Fibroblast of lung (primary cell): ENCODE measurements at regions not wholly inside any gene's neighbourhood (a gene's known extent, or its start where the extent isn't known, plus 50 kb on each side); places are given as distances from the start of the nearest gene placed in this dataset.

Experiments
- EZH2 ChIP-seq: IDR thresholded peaks from 2 replicates; pipeline ENCODE4 v1.5.1; 2012; ENCODE audit warnings: low read length, control low read depth, mild to moderate bottlenecking; ENCODE audit errors: missing control alignments
- TF ChIP-seq, protein P1 (sequence below), 2 donors: IDR thresholded peaks in 1 of 2; conservative IDR thresholded peaks in 1 of 2; 1 replicate in 1 of 2; 2 replicates in 1 of 2; pipeline ENCODE4 v1.5.1; 2011 to 2012; ENCODE audit warnings: low read length in 2 of 2, control low read depth in 1 of 2, inconsistent platforms in 1 of 2, low read depth in 1 of 2, mild to moderate bottlenecking in 1 of 2

DNA sequence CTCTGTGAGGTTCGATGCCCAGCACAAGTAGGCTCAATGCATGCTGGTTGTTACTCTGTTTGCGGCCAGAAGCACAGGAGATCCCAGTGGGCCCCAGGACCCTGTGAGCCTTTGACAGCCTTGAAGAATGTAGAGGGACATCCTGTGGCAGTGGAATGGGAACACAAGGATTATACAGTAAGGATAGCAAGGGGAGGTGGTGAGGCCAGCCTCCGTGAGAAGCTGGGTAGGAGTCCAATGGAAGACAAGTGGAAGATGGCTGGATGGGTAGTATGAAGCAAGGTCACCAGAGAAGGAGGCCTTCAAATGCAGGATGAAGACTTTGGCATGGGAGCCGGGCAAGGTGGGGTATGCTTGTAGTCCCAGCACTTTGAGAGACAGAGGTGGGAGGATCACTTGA lies 622.9 kb upstream of the CDH4 start:
- TF ChIP-seq, protein P1, sequence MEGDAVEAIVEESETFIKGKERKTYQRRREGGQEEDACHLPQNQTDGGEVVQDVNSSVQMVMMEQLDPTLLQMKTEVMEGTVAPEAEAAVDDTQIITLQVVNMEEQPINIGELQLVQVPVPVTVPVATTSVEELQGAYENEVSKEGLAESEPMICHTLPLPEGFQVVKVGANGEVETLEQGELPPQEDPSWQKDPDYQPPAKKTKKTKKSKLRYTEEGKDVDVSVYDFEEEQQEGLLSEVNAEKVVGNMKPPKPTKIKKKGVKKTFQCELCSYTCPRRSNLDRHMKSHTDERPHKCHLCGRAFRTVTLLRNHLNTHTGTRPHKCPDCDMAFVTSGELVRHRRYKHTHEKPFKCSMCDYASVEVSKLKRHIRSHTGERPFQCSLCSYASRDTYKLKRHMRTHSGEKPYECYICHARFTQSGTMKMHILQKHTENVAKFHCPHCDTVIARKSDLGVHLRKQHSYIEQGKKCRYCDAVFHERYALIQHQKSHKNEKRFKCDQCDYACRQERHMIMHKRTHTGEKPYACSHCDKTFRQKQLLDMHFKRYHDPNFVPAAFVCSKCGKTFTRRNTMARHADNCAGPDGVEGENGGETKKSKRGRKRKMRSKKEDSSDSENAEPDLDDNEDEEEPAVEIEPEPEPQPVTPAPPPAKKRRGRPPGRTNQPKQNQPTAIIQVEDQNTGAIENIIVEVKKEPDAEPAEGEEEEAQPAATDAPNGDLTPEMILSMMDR (conservative IDR thresholded peaks at IDR 0.05 in 1 of 2, IDR thresholded peaks at IDR 0.05 in 1 of 2; ENCODE audit: low read depth in 1 of 2, low read length in 2 of 2) = no peak
- no peak for TF ChIP-seq EZH2
